ENCODE measurements at regions not wholly inside any gene's neighbourhood (a gene's known extent, or its start where the extent isn't known, plus 50 kb on each side); places are given as distances from the start of the nearest gene placed in this dataset.

DNA sequence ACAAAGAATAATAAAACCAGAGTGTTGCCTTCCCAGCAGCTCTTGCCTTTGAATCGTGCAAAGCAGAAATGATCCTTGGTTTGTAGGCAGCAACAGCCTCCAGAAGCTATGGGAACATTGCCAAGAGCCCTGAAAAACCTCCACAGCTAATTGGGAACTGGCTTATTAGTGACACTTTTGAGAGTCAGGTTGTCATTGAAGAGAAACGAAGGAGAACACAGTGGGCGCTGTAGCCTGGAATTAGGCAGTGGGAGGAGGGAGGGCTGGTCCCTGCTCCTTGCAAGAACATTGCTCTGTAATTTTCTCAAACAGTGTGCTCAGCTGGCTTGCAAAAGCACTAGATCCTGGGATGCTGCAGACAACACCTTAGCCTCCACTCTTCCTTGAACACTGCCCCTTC lies 331.5 kb upstream of the EMCN start:
- no peak overlapping the region for H2AK9ac ChIP-seq (replicated peaks; ENCODE audit: low read depth, low read length, poor library complexity)
- H3K4me2 ChIP-seq (ENCODE audit: low read depth, low read length), result no peak overlapping the region
- H3K9ac ChIP-seq (ENCODE audit: low read depth, low read length), result no peak overlapping the region
- no peak overlapping the region for H3K23ac ChIP-seq (ENCODE audit: low read depth, low read length)
- dilution Hi-C loops (cut with HindIII; ENCODE audit: low sequenced_read_pairs, unreplicated experiment), result no loop called here
- no peaks in the 10 kb centered on the region for H3K79me1 ChIP-seq (ENCODE audit: low read depth in 1 of 2, low read length in 2 of 2)
- no peak overlapping the region for H4K5ac ChIP-seq (ENCODE audit: low read depth, low read length)
- in situ Hi-C loops (cut with MboI; ENCODE audit: low sequenced_read_pairs), result no loop called here
- H3K9me3 ChIP-seq (ENCODE audit: control insufficient read depth, insufficient read depth, low read length), result no peaks in the 10 kb centered on the region
- no peaks in the 10 kb centered on the region for H3K27me3 ChIP-seq (ENCODE audit: control insufficient read depth, insufficient read depth, low read length)
- H2BK5ac ChIP-seq (ENCODE audit: low read depth, low read length, poor library complexity, severe bottlenecking), result no peak overlapping the region
- ATAC-seq (ENCODE audit: low read depth) (no peak), DNase-seq (no peak)
- H2BK15ac ChIP-seq (ENCODE audit: low read depth, low read length), result no peak overlapping the region
- H3K14ac ChIP-seq (replicated peaks; ENCODE audit: low read depth, low read length), result no peak overlapping the region
- H3K56ac ChIP-seq (ENCODE audit: extremely low read depth, insufficient read depth, low read length), result no peak overlapping the region
- 17% methylated on average over 1 of the region's 3 CpGs; no CpG with 5 or more reads in 1 of the 2 experiments for WGBS, 2 experiments (ENCODE audit: extremely low coverage in 2 of 2, insufficient read length in 1 of 2)
- no peak overlapping the region for H3K4ac ChIP-seq (ENCODE audit: low read depth, low read length)
- intact Hi-C loops (cut with micrococcal nuclease), result no loop called here
- no peaks in the 10 kb centered on the region for H4K20me1 ChIP-seq (ENCODE audit: insufficient read depth, low read length)
- no peaks in the 10 kb centered on the region for H3K4me1 ChIP-seq (ENCODE audit: control insufficient read depth, insufficient read depth, low read length)
- H2BK120ac ChIP-seq (ENCODE audit: low read depth, low read length), result no peak overlapping the region
- H2AFZ ChIP-seq (replicated peaks; ENCODE audit: low read length, poor library complexity), result no peak overlapping the region
- TF ChIP-seq NFE2L2 (IDR thresholded peaks at IDR 0.05; ENCODE audit: low read depth, low read length) (no peak), CEBPB (IDR thresholded peaks at IDR 0.05; ENCODE audit: low read depth, low read length) (no peak), RFX5 (IDR thresholded peaks at IDR 0.05; ENCODE audit: low read depth, low read length) (no peak), BHLHE40 (IDR thresholded peaks at IDR 0.05; ENCODE audit: low read depth, low read length) (no peak), POLR2A (IDR thresholded peaks at IDR 0.05; ENCODE audit: low read depth, low read length) (no peak), FOS (IDR thresholded peaks at IDR 0.05; ENCODE audit: low read depth, low read length) (no peak), MAFK (IDR thresholded peaks at IDR 0.05; ENCODE audit: low read depth, low read length) (no peak), USF2 (IDR thresholded peaks at IDR 0.05; ENCODE audit: low read depth, low read length) (no peak), CHD1 (IDR thresholded peaks at IDR 0.05; ENCODE audit: low read depth, low read length) (no peak), MXI1 (IDR thresholded peaks at IDR 0.05; ENCODE audit: borderline replicate concordance, low read depth, low read length) (no peak), SMC3 (IDR thresholded peaks at IDR 0.05; ENCODE audit: low read depth, low read length) (no peak), RAD21 (IDR thresholded peaks at IDR 0.05; ENCODE audit: low read length) (no peak)
- TF ChIP-seq, protein P1, sequence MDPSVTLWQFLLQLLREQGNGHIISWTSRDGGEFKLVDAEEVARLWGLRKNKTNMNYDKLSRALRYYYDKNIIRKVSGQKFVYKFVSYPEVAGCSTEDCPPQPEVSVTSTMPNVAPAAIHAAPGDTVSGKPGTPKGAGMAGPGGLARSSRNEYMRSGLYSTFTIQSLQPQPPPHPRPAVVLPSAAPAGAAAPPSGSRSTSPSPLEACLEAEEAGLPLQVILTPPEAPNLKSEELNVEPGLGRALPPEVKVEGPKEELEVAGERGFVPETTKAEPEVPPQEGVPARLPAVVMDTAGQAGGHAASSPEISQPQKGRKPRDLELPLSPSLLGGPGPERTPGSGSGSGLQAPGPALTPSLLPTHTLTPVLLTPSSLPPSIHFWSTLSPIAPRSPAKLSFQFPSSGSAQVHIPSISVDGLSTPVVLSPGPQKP (IDR thresholded peaks at IDR 0.05; ENCODE audit: borderline replicate concordance, low read depth, low read length), result no peak
- TF ChIP-seq, protein P2, sequence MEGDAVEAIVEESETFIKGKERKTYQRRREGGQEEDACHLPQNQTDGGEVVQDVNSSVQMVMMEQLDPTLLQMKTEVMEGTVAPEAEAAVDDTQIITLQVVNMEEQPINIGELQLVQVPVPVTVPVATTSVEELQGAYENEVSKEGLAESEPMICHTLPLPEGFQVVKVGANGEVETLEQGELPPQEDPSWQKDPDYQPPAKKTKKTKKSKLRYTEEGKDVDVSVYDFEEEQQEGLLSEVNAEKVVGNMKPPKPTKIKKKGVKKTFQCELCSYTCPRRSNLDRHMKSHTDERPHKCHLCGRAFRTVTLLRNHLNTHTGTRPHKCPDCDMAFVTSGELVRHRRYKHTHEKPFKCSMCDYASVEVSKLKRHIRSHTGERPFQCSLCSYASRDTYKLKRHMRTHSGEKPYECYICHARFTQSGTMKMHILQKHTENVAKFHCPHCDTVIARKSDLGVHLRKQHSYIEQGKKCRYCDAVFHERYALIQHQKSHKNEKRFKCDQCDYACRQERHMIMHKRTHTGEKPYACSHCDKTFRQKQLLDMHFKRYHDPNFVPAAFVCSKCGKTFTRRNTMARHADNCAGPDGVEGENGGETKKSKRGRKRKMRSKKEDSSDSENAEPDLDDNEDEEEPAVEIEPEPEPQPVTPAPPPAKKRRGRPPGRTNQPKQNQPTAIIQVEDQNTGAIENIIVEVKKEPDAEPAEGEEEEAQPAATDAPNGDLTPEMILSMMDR (conservative IDR thresholded peaks at IDR 0.05; ENCODE audit: low read depth, low read length), result no peak
- no peak overlapping the region for H4K91ac ChIP-seq (ENCODE audit: insufficient read depth, low read depth, low read length)
- H4K8ac ChIP-seq (ENCODE audit: low read depth in 2 of 2, low read length in 2 of 2), result no peak overlapping the region
- no peaks in the 10 kb centered on the region for H3K36me3 ChIP-seq (ENCODE audit: control insufficient read depth, insufficient read depth, low read length)
- H3K9me1 ChIP-seq (ENCODE audit: insufficient read depth, low read length), result no peaks in the 10 kb centered on the region
- no peak overlapping the region for H3K4me3 ChIP-seq (ENCODE audit: insufficient read depth, low read depth, low read length)
- POLR2A ChIA-PET (ENCODE audit: unreplicated experiment), result no interaction called here
- no peak overlapping the region for H2BK20ac ChIP-seq (ENCODE audit: low read depth, low read length)
- H2AK5ac ChIP-seq (ENCODE audit: low read depth, low read length), result no peak overlapping the region
- no peak overlapping the region for H3K27ac ChIP-seq (ENCODE audit: insufficient read depth, low read length)
- CTCF ChIA-PET, result no interaction called here
- no peak overlapping the region for H3K18ac ChIP-seq (ENCODE audit: low read depth, low read length)
- no TSS peak for BruUV-seq (replicated peaks)

Data from IMR-90 (cell line).